Large intestine (tissue), 3 donors: ENCODE measurements at regions not wholly inside any gene's neighbourhood (a gene's known extent, or its start where the extent isn't known, plus 50 kb on each side); places are given as distances from the start of the nearest gene placed in this dataset.
"Not testable (repeated sequence)": the region's sequence is repeated elsewhere in the genome, so short reads cannot be mapped to it uniquely, and the experiment has no call there.

Experiments
- DNase-seq, 2 donors: peaks; one replicate each; pipeline versions ENCODE4 v3.0.0 to v3.0.0-alpha.2; 2013
- H3K27ac ChIP-seq: one replicate; pipeline ENCODE4 v1.5.1; 2013; ENCODE audit warnings: low read length
- H3K27me3 ChIP-seq: 2 replicates; pipeline ENCODE4 v1.6.1; 2013; ENCODE audit warnings: low read length; ENCODE audit not compliant: control insufficient read depth, insufficient read depth
- H3K36me3 ChIP-seq: 2 replicates; pipeline ENCODE4 v1.6.1; 2013; ENCODE audit warnings: low read length; ENCODE audit not compliant: control insufficient read depth, insufficient read depth
- H3K4me1 ChIP-seq: one replicate; pipeline ENCODE4 v1.6.1; 2013; ENCODE audit warnings: low read length; ENCODE audit not compliant: control insufficient read depth, insufficient read depth
- H3K4me3 ChIP-seq: one replicate; pipeline ENCODE4 v1.5.1; 2013; ENCODE audit warnings: low read length
- H3K9me3 ChIP-seq: one replicate; pipeline ENCODE4 v1.6.1; 2013; ENCODE audit warnings: mild to moderate bottlenecking, low read depth, low read length, moderate library complexity; ENCODE audit not compliant: control insufficient read depth
- WGBS: methylation state at CpG from one replicate; pipeline ENCODE4 v1.1.5; 2013; ENCODE audit warnings: low lambda C conversion rate; ENCODE audit not compliant: insufficient coverage; 5-methylcytosine and 5-hydroxymethylcytosine counted together

- H3K36me3 ChIP-seq = no peaks in the 10 kb centered on the region
- no peak for DNase-seq
- no peak overlapping the region for H3K27ac ChIP-seq
- no peak overlapping the region for H3K4me3 ChIP-seq
- no peaks in the 10 kb centered on the region for H3K9me3 ChIP-seq
- H3K4me1 ChIP-seq = no peaks in the 10 kb centered on the region
- WGBS = no CpG with 5 or more reads among the region's 1 CpG
- H3K27me3 ChIP-seq = no peaks in the 10 kb centered on the region
Measured at GRCh38 chr1:99497690-99498089, 148.2 kb upstream of the PALMD start.

DNA sequence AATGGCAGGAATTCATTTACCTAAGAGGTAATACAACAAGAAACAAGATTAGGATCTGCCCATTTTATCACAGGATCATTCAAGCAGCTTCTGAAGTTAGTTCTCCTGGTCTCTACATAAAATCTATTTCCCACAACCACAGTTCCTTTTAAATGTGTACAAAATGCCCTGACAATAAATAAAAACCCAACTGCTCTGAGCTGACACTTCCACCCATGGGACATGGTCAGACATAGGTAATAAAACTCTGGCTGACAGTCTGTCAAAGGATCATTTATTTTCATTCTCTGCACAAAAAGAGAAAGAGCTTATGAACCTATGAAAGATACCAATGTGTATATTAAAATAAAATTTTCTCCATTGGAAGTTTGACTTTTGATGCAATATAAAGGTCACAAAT is 145.4 kb upstream of the PALMD start:
- H3K9me3 ChIP-seq = no peaks in the 10 kb centered on the region
- H3K4me3 ChIP-seq = no peak overlapping the region
- no peak for DNase-seq
- H3K36me3 ChIP-seq = no peaks in the 10 kb centered on the region
- H3K27me3 ChIP-seq = no peaks in the 10 kb centered on the region
- no peaks in the 10 kb centered on the region for H3K4me1 ChIP-seq
- no peak overlapping the region for H3K27ac ChIP-seq

- H3K36me3 ChIP-seq = no peaks in the 10 kb centered on the region
- DNase-seq = no peak
- H3K9me3 ChIP-seq = no peaks in the 10 kb centered on the region
- WGBS = 80% methylated on average over 1 of the region's 1 CpG
- no peak overlapping the region for H3K4me3 ChIP-seq
- no peaks in the 10 kb centered on the region for H3K27me3 ChIP-seq
- no peak overlapping the region for H3K27ac ChIP-seq
- no peaks in the 10 kb centered on the region for H3K4me1 ChIP-seq
Measured at GRCh38 chr1:99501871-99502270, 144.0 kb upstream of the PALMD start.

DNA sequence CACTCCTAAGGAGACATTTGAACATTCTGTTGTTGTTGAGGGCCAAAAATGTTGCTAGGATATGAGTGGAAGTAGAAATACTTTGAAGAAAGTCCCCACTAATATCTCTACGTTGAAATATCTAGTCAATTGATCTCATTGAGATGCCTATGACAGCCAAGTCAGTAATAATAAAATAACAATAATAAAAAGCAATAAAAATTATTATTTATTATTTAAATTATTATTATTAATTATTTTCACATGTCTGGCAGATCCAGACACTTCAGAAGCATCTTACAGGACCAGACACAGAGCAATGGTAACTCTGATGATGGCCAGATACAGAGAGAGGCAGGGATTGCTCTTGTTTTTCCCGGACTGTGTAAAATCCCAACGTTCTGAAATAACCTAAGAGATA is 143.5 kb upstream of the PALMD start:
- no peaks in the 10 kb centered on the region for H3K9me3 ChIP-seq
- no peak overlapping the region for H3K4me3 ChIP-seq
- no peak for DNase-seq
- H3K36me3 ChIP-seq = no peaks in the 10 kb centered on the region
- H3K27ac ChIP-seq = no peak overlapping the region
- 68% methylated on average over 2 of the region's 3 CpGs for WGBS
- no peaks in the 10 kb centered on the region for H3K4me1 ChIP-seq
- no peaks in the 10 kb centered on the region for H3K27me3 ChIP-seq

- peak in 1 of 2 donors; percentile 1 for DNase-seq
- Histone ChIP-seq H3K36me3 (no peaks in the 10 kb centered on the region), H3K4me3 (no peak overlapping the region), H3K9me3 (peaks cover 6% of the 10 kb centered on the region), H3K27me3 (no peaks in the 10 kb centered on the region), H3K27ac (no peak overlapping the region), H3K4me1 (no peaks in the 10 kb centered on the region)
- WGBS = 62% methylated on average over 3 of the region's 4 CpGs
Measured at GRCh38 chr1:99503276-99503747, 142.6 kb upstream of the PALMD start.

DNA sequence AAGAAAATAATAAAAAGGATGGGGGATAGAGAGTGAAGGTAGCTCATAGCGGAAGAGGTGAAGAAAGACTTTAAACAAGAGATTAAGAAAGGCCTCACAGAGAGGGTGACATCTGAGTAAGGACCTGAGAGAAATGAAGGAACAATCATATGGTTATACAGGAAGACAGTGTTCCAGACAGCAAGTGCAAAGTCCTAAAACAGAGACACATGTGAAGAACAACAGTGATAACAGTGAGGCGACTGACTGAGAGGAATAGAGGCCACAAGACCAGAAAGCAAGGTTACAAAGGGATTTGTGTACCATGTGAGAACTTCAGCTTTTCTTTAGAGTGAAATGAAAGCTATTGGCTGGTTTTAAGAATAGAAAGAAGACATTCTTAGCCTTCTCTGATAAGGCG is 141.6 kb upstream of the PALMD start:
- peak; percentile 37 to 52 for DNase-seq
- 83% methylated on average over 2 of the region's 3 CpGs for WGBS
- H3K4me3 ChIP-seq = no peak overlapping the region
- H3K9me3 ChIP-seq = peaks cover 10% of the 10 kb centered on the region
- no peak overlapping the region for H3K27ac ChIP-seq
- H3K27me3 ChIP-seq = no peaks in the 10 kb centered on the region
- no peaks in the 10 kb centered on the region for H3K4me1 ChIP-seq
- H3K36me3 ChIP-seq = no peaks in the 10 kb centered on the region

DNA sequence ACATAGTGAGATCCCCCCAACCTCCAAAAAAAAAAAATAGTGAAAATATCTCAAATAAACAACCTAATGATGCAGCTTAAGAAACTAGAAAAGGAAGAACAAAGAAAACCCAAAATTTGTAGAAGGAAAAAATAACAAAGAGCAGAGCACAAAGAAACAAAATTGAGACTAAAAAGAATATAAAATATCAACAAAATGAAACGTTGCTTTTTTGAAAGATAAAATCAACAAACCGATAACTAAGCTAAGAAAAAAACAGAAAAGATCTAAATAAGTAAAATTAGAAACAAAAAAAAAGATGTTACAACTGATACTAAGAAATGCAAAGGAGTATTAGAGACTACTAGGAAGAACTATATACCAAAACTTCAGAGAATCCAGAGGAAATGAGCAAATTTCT is 139.3 kb upstream of the PALMD start:
- no peak for DNase-seq
- Histone ChIP-seq H3K4me1 (no peaks in the 10 kb centered on the region), H3K4me3 (no peak overlapping the region), H3K27me3 (no peaks in the 10 kb centered on the region), H3K27ac (no peak overlapping the region), H3K36me3 (no peaks in the 10 kb centered on the region), H3K9me3 (peaks cover 10% of the 10 kb centered on the region)
- WGBS = 86% methylated on average over 2 of the region's 2 CpGs

GRCh38 chr1:99507446-99507845 is 138.5 kb upstream of the PALMD start:
- H3K27ac ChIP-seq, DNase-seq, H3K4me1 ChIP-seq, H3K36me3 ChIP-seq, H3K27me3 ChIP-seq, H3K4me3 ChIP-seq: not testable (repeated sequence)
- H3K9me3 ChIP-seq = peaks cover 10% of the 10 kb centered on the region
- no CpG with 5 or more reads among the region's 12 CpGs for WGBS

GRCh38 chr1:99507906-99508732 is 137.8 kb upstream of the PALMD start:
- no peaks in the 10 kb centered on the region for H3K36me3 ChIP-seq
- no peaks in the 10 kb centered on the region for H3K4me1 ChIP-seq
- H3K27me3 ChIP-seq = no peaks in the 10 kb centered on the region
- peaks cover 10% of the 10 kb centered on the region for H3K9me3 ChIP-seq
- H3K4me3 ChIP-seq = no peak overlapping the region
- no peak overlapping the region for H3K27ac ChIP-seq
- no peak for DNase-seq
- no CpG with 5 or more reads among the region's 38 CpGs for WGBS

GRCh38 chr1:99508733-99509445 is 137.0 kb upstream of the PALMD start:
- not testable (repeated sequence) for H3K4me3 ChIP-seq, H3K27ac ChIP-seq, H3K4me1 ChIP-seq, DNase-seq, H3K27me3 ChIP-seq, H3K36me3 ChIP-seq
- H3K9me3 ChIP-seq = peaks cover 10% of the 10 kb centered on the region
- 97% methylated on average over 6 of the region's 24 CpGs for WGBS
